ENCODE measurements at regions not wholly inside any gene's neighbourhood (a gene's known extent, or its start where the extent isn't known, plus 50 kb on each side); places are given as distances from the start of the nearest gene placed in this dataset.

- TF ChIP-seq ZNF687 (IDR thresholded peaks at IDR 0.05), result no peak
- TF ChIP-seq GABPA (IDR thresholded peaks at IDR 0.05; ENCODE audit: low read depth), result no peak
- no peak for TF ChIP-seq SMAD5 (IDR thresholded peaks at IDR 0.05; ENCODE audit: low read depth)
- TF ChIP-seq, protein P1, sequence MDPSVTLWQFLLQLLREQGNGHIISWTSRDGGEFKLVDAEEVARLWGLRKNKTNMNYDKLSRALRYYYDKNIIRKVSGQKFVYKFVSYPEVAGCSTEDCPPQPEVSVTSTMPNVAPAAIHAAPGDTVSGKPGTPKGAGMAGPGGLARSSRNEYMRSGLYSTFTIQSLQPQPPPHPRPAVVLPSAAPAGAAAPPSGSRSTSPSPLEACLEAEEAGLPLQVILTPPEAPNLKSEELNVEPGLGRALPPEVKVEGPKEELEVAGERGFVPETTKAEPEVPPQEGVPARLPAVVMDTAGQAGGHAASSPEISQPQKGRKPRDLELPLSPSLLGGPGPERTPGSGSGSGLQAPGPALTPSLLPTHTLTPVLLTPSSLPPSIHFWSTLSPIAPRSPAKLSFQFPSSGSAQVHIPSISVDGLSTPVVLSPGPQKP (IDR thresholded peaks at IDR 0.05; ENCODE audit: low read depth, low read length), result no peak
- no peak for TF ChIP-seq RUNX3 (IDR thresholded peaks at IDR 0.05; ENCODE audit: low read length)
- TF ChIP-seq KAT2A (conservative IDR thresholded peaks at IDR 0.05; ENCODE audit: control insufficient read depth, low read depth, low read length), result no peak
Measured at GRCh38 chr6:133701633-133702331, 187.1 kb upstream of the TCF21 start (continued).

DNA sequence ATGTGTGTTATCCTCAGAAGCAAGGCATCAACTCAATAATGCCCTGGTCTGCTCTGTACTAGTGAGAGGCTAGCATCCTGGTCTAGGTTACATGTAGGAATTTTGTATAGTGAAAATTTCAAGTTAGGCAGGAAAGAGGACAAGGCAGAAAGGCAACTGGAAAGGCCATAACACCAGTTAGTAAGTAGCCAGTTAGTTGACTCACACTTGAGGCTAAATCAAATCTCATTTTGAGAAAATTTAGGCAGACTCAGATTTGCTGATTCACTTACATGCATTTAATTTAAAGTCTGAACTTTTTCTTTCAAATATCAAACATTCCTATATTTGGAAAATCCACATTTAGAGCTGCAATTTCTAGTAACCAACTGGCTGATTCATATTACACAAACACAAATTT lies 184.5 kb upstream of the TCF21 start:
- no peak for ATAC-seq
- H3K4me3 ChIP-seq, result no peak overlapping the region
- H3K27me3 ChIP-seq (replicated peaks in 1 of 2; ENCODE audit: control insufficient read depth in 2 of 2, insufficient read depth in 2 of 2, low read length in 1 of 2), result no peaks in the 10 kb centered on the region
- ChIA-PET POLR2A (no interaction called here), RAD21 (ENCODE audit: unreplicated experiment) (no interaction called here), SMC1A (ENCODE audit: uncharacterized antibody, unreplicated experiment) (no interaction called here), CTCF (interaction anchor here (1.2 kb wide), 1 partner anchor 10 kb away, joined by 4 read pairs; no protein-coding TSS in a partner anchor)
- H3K79me2 ChIP-seq (ENCODE audit: control insufficient read depth, insufficient read depth, low read length), result no peaks in the 10 kb centered on the region
- no peak for DNase-seq (ENCODE audit: low read depth, low spot score)
- H3K9ac ChIP-seq (ENCODE audit: control insufficient read depth, insufficient read depth, low read length), result no peak overlapping the region
- no peak overlapping the region for H2AFZ ChIP-seq (ENCODE audit: control insufficient read depth, low read depth, low read length)
- intact Hi-C loops (cut with micrococcal nuclease; ENCODE audit: unreplicated experiment), result no loop called here
- no peak overlapping the region for H3K4me2 ChIP-seq (ENCODE audit: control insufficient read depth, insufficient read depth)
- no TSS peak for BruUV-seq (replicated peaks)
- H3K4me1 ChIP-seq (ENCODE audit: control insufficient read depth, insufficient read depth, low read length), result no peaks in the 10 kb centered on the region
- no peak overlapping the region for H3K27ac ChIP-seq (ENCODE audit: control insufficient read depth, insufficient read depth)
- no peak for FAIRE-seq
- in situ Hi-C loops (cut with MboI), result no loop called here
- no peaks in the 10 kb centered on the region for H4K20me1 ChIP-seq (ENCODE audit: control insufficient read depth, insufficient read depth)
- H3K9me3 ChIP-seq (replicated peaks; ENCODE audit: control insufficient read depth, insufficient read depth, low read length), result no peaks in the 10 kb centered on the region
- H3K36me3 ChIP-seq (ENCODE audit: control insufficient read depth in 2 of 2, insufficient read depth in 2 of 2, low read length in 1 of 2), result no peaks in the 10 kb centered on the region
- no peak for TF ChIP-seq SUZ12 (IDR thresholded peaks at IDR 0.05; ENCODE audit: unreplicated experiment)
- TF ChIP-seq E2F4 (IDR thresholded peaks at IDR 0.05; ENCODE audit: low read depth, low read length), result no peak
- no peak for TF ChIP-seq TCF3 (IDR thresholded peaks at IDR 0.05; ENCODE audit: borderline replicate concordance, insufficient read depth, low read depth, low read length)
- no peak for TF ChIP-seq EP300 (IDR thresholded peaks at IDR 0.05; ENCODE audit: borderline replicate concordance in 1 of 2, control insufficient read depth in 1 of 2, low read depth in 2 of 2, low read length in 2 of 2)
- TF ChIP-seq PBX3 (IDR thresholded peaks at IDR 0.05; ENCODE audit: insufficient replicate concordance, low read depth, low read length), result no peak
- TF ChIP-seq, protein P2, sequence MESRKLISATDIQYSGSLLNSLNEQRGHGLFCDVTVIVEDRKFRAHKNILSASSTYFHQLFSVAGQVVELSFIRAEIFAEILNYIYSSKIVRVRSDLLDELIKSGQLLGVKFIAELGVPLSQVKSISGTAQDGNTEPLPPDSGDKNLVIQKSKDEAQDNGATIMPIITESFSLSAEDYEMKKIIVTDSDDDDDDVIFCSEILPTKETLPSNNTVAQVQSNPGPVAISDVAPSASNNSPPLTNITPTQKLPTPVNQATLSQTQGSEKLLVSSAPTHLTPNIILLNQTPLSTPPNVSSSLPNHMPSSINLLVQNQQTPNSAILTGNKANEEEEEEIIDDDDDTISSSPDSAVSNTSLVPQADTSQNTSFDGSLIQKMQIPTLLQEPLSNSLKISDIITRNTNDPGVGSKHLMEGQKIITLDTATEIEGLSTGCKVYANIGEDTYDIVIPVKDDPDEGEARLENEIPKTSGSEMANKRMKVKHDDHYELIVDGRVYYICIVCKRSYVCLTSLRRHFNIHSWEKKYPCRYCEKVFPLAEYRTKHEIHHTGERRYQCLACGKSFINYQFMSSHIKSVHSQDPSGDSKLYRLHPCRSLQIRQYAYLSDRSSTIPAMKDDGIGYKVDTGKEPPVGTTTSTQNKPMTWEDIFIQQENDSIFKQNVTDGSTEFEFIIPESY (IDR thresholded peaks at IDR 0.05), result no peak
- no peak for TF ChIP-seq LARP7 (IDR thresholded peaks at IDR 0.05)
- no peak for TF ChIP-seq IRF4 (IDR thresholded peaks at IDR 0.05; ENCODE audit: low read depth, low read length)
